GM12874 (cell line): ENCODE measurements at regions not wholly inside any gene's neighbourhood (a gene's known extent, or its start where the extent isn't known, plus 50 kb on each side); places are given as distances from the start of the nearest gene placed in this dataset.

ENCODE experiments used
- CTCF ChIP-seq: IDR thresholded peaks from 2 replicates; pipeline ENCODE4 v1.5.1; 2011; ENCODE audit warnings: low read depth, mild to moderate bottlenecking, control low read depth, low read length, moderate library complexity; ENCODE audit not compliant: insufficient read depth

- TF ChIP-seq CTCF, result no peak
Observed at GRCh38 chr6:128597956-128598355, 77.6 kb upstream of the PTPRK start.

- no peak for TF ChIP-seq CTCF
Observed at GRCh38 chr6:128597004-128597403, 76.6 kb upstream of the PTPRK start.

GRCh38 chr6:128595544-128595943 lies 75.1 kb upstream of the PTPRK start:
- TF ChIP-seq CTCF, result no peak

GRCh38 chr6:128586095-128586494 lies 65.7 kb upstream of the PTPRK start:
- TF ChIP-seq CTCF, result no peak

- TF ChIP-seq CTCF, result no peak
Observed at GRCh38 chr6:128580224-128581110, 60.1 kb upstream of the PTPRK start.

GRCh38 chr6:128574402-128574801 lies 54.0 kb upstream of the PTPRK start:
- TF ChIP-seq CTCF, result no peak

GRCh38 chr6:128573036-128573435 lies 52.6 kb upstream of the PTPRK start:
- no peak for TF ChIP-seq CTCF
